SK-N-MC (cell line): ENCODE measurements at regions not wholly inside any gene's neighbourhood (a gene's known extent, or its start where the extent isn't known, plus 50 kb on each side); places are given as distances from the start of the nearest gene placed in this dataset.

Experiments used
- EZH2 ChIP-seq: fragments of 200-600 bp; sonication (generic); IDR thresholded peaks from one replicate; pipeline ENCODE4 v1.6.1; 2017; ENCODE audit warnings: antibody characterized with exemption
- FOXP2 ChIP-seq: optimal IDR thresholded peaks from 2 replicates; pipeline ENCODE3; 2011; ENCODE audit warnings: mild to moderate bottlenecking, moderate library complexity; ENCODE audit not compliant: insufficient read depth; ENCODE audit errors: extremely low read length, control extremely low read depth
- POLR2AphosphoS5 ChIP-seq: IDR thresholded peaks from 2 replicates; pipeline ENCODE4 v1.6.1; 2012; ENCODE audit warnings: mild to moderate bottlenecking, low read depth, low read length, borderline replicate concordance

DNA sequence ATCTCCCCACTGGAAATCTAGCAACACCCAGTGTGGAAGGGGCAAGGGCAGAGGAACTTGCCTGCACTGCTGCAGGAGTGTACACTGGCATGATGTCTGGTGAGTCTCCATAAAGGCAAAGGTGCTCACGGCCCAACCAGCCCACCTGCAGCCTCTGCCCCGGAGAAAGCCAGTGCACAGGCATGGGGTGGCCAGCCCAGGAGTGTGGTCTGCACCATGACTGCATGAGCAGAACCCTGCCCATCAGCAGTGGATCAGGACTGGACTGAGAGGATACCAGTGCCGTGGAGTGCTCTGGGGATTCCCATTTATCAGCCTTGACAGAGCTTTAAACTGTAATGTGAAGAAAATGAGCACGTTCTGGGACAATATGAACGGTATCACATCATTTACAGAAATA, 342.6 kb upstream of the HS6ST1 start:
- TF ChIP-seq POLR2AphosphoS5 (no peak), EZH2 (no peak), FOXP2 (no peak)
